GM12873 (cell line): ENCODE measurements at regions not wholly inside any gene's neighbourhood (a gene's known extent, or its start where the extent isn't known, plus 50 kb on each side); places are given as distances from the start of the nearest gene placed in this dataset.

Source experiments
- TF ChIP-seq, protein P1 (sequence below): IDR thresholded peaks from 2 replicates; pipeline ENCODE4 v1.5.1; 2012; ENCODE audit warnings: low read depth, mild to moderate bottlenecking, moderate library complexity, low read length, control low read depth; ENCODE audit not compliant: insufficient read depth; ENCODE audit errors: missing control alignments

DNA sequence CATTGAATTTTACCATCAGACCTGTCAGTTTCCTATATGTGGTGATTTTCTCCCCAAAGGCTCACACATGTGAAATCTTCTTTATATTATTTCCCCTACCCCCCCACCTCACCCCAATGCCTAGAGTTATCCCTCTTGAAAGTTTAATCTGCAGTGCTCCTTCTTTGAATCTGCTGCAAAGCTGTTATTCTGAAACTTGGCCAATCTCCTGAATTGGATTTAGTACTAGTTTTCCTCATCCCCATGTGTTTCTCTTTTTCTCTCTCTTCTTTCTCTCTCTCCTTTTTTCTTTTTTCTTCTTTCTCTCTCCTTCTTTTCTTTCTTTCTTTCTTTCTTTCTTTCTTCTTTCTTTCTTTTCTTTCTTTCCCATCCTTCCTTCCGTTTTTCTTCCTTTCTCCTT is 886.2 kb downstream of the TYW1 start:
- TF ChIP-seq, protein P1, sequence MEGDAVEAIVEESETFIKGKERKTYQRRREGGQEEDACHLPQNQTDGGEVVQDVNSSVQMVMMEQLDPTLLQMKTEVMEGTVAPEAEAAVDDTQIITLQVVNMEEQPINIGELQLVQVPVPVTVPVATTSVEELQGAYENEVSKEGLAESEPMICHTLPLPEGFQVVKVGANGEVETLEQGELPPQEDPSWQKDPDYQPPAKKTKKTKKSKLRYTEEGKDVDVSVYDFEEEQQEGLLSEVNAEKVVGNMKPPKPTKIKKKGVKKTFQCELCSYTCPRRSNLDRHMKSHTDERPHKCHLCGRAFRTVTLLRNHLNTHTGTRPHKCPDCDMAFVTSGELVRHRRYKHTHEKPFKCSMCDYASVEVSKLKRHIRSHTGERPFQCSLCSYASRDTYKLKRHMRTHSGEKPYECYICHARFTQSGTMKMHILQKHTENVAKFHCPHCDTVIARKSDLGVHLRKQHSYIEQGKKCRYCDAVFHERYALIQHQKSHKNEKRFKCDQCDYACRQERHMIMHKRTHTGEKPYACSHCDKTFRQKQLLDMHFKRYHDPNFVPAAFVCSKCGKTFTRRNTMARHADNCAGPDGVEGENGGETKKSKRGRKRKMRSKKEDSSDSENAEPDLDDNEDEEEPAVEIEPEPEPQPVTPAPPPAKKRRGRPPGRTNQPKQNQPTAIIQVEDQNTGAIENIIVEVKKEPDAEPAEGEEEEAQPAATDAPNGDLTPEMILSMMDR: no peak

DNA sequence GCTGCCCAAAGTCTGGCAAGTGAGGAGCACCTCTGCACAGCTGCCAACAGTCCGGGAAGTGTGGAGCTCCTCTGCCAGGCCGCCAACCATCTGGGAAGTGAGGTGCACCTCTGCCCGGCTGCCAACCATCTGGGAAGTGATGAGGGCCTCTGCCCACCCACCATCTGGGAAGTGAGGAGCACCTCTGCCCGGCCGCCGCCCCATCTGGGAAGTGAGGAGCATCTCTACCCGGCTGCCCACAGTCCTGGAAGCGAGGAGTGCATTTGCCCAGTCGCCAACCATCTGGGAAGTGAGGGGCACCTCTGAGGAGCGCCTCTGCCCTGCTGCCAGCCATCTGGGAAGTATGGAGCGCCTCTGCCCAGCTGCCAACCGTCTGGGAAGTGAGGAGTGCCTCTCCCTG is 893.7 kb downstream of the TYW1 start:
- TF ChIP-seq, protein P1: no peak

DNA sequence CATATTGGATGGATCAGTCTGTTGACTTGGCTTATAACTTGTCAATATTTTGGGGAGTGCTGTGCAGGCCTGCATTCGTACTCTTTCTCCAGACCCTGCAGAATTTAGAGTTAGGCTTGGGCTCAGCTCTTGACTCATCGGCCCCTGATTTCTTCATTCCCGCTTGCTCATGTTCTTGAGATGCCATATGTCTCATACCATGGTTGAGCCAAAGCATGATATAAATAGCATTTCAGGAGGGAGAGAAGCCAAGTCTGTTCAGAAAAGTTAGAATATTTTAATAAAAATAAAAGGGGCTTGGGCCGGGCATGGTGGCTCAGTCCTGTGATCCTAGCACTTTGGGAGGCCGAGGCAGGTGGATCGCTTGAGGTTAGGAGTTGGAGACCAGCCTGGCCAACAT is 898.1 kb downstream of the TYW1 start:
- TF ChIP-seq, protein P1: no peak

DNA sequence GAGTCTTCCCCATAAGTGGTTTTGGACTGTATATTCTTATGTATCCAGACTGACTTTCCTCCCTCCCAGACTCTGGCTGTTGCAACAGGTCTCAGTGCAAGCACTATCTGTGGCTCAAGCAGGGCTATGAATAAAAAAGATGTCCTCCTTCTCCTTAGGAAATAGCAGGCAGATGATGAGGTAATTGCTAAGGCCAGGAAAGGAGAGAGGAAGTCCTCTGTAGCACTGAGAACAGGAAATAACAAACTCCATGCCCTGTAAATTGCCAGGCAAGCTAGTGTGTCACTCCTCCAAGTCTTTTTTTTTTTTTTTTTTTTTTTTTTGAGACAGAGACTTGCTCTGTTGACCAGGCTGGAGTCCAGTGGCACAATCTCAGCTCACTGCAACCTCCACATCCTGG is 900.1 kb downstream of the TYW1 start:
- TF ChIP-seq, protein P1: no peak

DNA sequence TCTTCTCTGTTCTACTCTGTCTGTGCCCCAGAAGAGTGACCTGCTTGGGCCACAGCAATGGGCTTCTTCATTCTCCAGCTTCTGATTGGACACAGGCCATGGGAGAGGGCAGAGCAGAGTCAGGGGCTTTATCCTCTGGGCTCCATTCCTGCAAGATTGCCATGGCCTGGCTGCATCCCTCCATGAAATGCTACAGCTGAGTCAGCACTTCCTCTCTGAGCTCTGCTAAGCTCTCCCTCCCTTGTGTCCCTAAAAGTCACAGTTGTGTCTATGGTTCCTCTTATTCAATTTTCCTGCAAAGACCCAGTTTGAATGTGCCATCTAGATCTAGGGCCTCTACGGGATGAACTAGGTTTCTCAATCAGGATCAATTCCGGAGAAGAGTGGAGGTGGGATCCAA is 903.8 kb downstream of the TYW1 start:
- TF ChIP-seq, protein P1: no peak

- TF ChIP-seq, protein P1: no peak
Measured at GRCh38 chr7:67901808-67902480, 905.3 kb downstream of the TYW1 start.

DNA sequence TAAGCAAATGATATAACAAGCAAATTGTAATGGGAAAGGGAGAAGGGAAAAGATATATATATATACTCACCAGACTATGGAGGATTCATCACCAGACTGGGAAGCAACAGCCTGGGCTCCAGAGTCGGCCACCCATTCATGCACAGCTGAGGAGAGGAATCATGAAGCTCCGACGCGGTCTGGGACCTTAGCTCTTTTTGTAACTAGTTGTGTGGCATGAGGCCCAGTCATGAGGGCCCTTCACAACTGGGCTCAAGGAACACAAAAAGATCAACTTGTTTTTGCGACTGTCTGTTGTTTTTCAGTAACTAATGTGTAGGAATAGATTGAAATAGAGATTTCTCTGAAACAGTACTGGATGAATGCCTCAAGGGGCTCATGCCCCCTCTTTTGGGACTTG is 911.2 kb downstream of the TYW1 start:
- TF ChIP-seq, protein P1: no peak
